ENCODE measurements at regions not wholly inside any gene's neighbourhood (a gene's known extent, or its start where the extent isn't known, plus 50 kb on each side); places are given as distances from the start of the nearest gene placed in this dataset.

DNA sequence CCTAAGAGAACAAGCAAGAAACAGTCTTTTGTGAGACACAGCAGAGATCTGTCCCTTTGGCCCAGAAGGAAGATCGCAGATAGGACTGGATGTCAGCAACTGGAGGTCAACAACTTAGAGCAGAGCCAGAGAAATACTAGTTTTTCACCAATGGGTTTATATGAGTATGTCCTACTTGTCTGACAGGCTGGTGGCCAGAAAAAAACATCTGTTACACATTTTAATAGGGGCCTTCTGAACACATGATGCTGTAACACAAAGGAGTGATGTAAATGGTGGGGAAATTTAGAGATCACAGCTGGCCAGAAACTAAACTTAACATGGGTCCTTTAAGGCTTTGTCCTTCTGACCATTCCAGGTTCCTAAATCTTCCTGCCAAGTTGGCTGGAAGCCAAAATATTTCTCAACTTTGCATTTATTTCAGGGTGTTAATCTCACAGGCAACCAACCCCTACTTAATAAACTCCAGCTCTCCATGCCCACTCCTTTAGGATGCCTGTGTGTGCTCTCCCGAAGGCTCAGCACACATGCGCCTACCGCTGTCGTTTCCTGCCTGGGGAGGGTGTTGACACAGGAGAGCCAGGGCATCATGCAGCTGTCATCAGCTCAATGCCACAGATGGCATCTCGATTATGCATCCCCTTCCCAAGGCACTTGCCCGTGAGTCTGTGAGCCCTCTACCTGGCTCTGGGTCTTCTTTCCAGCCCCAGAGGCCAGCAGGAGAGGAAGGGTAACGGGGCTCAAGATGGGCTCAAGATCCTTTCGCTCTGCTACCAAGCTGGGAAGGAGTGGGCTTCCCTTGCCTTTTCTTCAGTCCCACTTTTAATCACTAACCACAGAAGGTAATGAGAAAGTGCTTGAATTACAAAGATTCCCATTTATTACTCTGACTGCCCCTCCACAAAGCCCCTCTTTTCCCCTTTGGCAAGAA, 252.5 kb downstream of the ETAA1 start:
- DNase-seq (ENCODE audit: extremely low spot score, insufficient read length, low read depth) (no peak), FAIRE-seq (no peak)

DNA sequence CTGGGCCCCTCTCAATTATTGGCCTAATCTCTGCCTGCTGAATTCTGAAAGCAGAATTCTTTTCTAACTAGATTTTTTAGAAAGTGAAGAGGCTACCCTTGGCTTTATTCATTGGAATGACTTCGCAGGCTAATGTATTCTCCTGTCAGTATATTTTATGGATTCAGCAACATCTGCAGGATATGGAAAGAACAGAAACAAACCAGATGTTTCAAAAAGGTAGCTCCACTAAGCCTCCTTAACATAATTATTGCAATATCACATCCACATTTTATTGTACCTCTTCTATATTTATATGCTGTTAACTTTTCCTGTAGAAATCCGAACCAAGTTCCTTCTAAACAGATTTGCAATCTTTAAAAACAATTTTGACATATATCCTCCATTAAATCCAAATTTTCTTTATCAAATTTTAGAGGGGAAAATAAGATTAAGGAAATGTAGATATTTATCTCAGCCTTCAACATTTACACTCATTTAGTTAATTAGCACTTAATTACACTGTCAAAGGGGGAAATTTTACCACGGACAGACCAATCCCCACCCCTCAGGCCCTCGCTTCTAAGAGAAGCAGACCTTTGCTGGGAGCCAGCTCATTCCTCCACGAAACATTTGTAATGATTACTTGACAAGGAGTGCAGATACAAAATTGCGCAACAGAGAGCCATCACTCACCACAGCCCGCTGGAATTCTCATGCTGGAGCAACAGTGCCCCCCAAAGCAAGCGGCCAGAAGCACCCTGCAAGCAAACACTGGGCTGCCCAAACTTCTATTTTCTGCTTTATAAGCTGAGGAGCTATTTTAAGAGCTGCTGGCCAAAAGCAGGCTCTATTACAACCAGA, 253.4 kb downstream of the ETAA1 start:
- no peak for FAIRE-seq

DNA sequence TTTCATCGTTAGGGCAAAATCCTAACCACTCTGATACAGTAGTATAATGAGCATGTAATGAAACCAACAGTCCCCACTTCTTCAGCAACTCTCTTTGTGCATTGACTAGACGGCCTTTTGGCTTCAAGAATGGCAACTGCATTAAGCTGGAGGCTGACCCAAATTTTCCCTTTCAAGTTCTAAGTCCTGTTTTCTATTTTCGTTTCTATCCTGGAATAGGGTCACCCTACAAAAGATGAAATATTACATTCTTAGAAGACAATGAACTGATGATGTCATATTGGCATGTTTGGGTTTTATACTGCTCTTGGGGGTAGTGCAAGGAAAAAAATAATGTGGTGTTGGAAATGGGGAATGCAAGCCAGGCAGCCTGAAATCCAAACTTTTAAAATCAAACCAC, 254.4 kb downstream of the ETAA1 start:
- DNase-seq (ENCODE audit: extremely low spot score, insufficient read length, low read depth) = no peak
- no peak for FAIRE-seq

More for the DNA sequence above, 253.4 kb downstream of the ETAA1 start:
- DNase-seq (ENCODE audit: extremely low spot score, insufficient read length, low read depth) = no peak

DNA sequence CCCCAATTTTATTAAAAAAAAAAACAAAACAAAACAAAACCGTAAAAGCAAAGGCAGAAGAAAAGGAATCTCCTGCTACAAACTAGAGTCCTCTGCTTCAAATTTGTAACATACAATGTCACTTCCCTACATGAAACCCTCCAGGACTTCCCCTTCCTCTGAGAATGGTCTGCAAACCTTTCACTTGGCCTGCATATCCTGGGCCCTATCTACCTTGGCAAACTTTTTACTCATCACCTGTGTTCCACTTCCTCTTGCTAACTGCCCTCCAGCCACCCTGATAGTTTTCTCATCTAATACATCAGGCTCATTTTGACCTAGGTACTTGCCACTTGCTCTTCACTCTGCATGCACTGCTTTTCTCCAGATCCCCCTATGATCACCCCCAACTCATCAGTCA, 255.5 kb downstream of the ETAA1 start:
- FAIRE-seq = no peak

DNA sequence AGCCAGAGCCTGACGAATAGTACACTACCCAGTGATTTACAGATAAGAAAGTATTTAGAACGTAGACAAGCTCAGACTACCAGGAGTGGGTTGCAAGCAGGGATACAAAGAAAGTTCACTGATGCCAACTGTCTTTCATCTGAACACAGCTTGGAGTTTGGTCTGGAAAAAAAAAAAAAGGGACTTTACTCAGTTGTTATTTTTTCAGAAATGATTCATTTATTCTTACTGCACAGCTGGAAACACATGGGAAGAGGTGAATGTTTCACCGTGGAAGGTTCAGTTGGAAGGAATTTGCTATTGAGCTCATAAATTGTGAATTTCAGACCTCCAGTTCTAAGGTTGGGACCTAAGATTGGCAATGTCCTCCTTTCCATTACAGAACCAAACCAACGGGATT, 259.7 kb downstream of the ETAA1 start:
- DNase-seq (ENCODE audit: extremely low spot score, insufficient read length, low read depth) = no peak
- no peak for FAIRE-seq

More for the DNA sequence above, 255.5 kb downstream of the ETAA1 start:
- DNase-seq (ENCODE audit: extremely low spot score, insufficient read length, low read depth) = no peak

DNA sequence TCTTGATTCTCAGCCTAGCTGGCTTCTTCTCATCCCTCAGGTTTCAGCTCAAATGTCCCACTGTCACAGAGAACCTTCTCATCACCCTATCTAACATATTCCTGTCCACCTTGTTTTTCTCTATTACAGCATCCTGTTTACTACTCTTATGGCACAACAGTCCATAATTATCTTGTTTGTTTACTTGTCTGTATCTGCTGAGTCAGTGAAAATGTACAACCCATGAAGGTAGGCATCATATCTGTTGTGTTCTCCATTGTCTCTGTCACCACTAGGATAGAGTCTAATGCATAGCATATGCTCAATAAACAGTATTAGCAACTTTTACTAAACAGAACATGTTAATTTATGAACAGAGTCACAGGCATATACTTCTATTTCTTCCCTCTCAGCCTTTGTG, 261.7 kb downstream of the ETAA1 start:
- no peak for FAIRE-seq
- no peak for DNase-seq (ENCODE audit: extremely low spot score, insufficient read length, low read depth)

DNA sequence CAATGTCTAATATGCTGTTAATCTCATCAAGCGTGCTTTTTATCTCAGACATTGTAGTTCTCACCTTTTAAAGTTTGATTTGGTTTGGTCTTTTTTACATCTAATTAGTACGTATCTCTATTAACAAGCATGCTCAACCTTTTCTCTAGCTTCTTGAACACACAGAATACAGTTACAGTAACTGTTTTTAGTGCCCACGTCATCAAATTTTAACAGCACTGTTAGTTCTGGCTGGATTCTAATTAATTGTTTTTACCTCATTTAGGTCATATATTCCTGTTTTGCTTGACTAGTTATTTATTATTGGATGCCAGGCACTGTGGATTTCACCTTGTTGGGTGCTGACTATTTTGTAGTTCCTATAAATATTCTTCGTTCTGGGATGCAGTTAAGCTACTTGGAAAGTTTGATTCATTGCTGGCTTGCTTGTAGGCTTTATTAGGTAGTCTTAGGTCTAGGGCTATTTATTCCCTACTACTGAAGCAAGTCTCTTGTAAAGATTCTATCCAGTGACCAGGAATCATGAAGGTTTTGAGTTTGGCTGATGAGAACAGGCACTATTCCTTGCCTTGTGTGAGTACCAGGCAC, 263.0 kb downstream of the ETAA1 start:
- FAIRE-seq (no peak), DNase-seq (ENCODE audit: extremely low spot score, insufficient read length, low read depth) (no peak)

DNA sequence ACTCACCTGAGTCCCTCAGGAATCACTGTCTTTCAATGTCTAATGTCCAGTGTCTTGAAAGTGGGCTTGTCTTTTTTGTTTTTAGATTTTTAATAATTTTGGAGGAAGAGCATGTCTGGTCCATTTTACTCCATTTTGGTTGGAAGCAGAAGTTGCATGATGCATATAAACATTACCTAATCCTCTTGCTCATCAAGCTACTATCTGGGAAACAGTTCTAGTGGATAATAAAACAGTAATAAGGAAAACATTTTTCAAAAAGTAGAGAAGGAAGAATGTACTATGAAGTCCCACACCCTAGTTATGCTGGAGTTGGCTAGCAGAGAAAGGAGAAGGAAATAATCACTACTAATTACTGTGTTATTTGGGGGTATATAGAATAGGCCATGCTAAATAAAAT, 263.7 kb downstream of the ETAA1 start:
- FAIRE-seq = no peak
- no peak for DNase-seq (ENCODE audit: extremely low spot score, insufficient read length, low read depth)

DNA sequence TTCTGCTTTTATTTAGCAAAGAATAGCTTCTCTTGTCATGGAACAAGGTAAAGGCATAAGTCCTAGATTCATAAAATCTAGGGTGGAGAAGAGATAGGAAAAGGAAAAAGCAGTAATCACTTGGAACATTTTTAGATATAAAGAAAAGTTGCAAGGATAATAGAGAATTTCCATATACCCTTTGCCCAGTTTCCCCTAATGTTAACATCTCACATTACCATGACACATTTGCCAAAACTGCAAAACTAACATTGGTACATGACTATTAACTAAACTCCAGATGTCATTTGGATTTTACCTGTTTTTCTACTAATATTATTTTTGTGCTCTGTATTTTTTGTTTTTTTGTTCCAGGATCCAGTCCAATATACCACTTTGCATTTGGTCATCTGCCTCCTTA, 265.1 kb downstream of the ETAA1 start:
- no peak for FAIRE-seq
- no peak for DNase-seq (ENCODE audit: extremely low spot score, insufficient read length, low read depth)

DNA sequence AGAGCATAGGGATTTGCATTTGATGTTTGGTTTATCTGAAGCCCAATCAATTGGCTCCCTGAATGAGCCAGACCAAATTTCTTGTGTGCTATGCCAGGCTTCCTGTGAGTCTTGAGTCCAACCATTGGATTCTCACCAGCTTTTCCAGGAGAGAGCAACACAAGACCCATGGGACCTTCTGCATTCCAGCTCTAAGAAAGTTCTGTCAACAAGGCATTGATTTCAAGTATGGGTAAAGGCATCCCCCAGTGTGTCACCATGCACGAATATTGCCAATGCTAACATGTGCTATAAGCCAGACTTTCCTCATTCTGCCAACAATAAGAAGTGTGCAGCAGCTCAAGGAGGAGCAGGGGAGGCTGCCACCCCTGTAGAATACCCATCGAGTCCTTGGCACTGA, 266.6 kb downstream of the ETAA1 start:
- DNase-seq (ENCODE audit: extremely low spot score, insufficient read length, low read depth) = no peak
- FAIRE-seq = no peak

DNA sequence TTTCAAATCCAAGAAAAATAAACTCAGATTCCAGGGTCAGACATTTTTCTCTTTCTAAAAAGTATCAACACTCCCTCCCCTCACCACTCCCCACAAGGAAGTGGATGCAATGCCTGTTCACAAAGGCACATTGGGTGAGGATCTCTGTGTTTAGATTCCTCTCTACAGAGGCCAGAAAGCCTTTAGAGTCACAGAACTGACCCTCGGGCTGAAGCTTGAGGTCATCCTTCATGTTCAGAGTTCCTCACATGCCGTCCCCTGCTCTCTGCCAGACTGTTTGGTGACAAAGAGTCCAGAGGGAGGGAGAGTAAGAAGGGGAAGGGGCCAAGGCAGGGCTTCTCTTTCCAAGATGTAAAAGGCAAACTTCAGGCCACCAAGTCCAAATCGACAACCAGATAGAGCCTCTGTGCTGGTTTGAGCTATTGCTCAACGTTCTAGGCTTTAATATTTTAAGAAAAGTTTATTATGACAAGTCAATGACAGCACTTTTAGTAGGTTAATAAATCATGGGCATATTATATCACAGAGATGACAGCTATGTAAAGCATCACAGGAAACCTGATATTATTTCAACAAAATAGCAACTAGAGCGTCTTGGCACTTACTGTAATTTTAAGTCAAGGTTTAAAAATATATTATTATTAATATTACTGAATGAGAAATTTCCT, 269.4 kb downstream of the ETAA1 start:
- DNase-seq (ENCODE audit: extremely low spot score, insufficient read length, low read depth) (no peak), FAIRE-seq (no peak)

DNA sequence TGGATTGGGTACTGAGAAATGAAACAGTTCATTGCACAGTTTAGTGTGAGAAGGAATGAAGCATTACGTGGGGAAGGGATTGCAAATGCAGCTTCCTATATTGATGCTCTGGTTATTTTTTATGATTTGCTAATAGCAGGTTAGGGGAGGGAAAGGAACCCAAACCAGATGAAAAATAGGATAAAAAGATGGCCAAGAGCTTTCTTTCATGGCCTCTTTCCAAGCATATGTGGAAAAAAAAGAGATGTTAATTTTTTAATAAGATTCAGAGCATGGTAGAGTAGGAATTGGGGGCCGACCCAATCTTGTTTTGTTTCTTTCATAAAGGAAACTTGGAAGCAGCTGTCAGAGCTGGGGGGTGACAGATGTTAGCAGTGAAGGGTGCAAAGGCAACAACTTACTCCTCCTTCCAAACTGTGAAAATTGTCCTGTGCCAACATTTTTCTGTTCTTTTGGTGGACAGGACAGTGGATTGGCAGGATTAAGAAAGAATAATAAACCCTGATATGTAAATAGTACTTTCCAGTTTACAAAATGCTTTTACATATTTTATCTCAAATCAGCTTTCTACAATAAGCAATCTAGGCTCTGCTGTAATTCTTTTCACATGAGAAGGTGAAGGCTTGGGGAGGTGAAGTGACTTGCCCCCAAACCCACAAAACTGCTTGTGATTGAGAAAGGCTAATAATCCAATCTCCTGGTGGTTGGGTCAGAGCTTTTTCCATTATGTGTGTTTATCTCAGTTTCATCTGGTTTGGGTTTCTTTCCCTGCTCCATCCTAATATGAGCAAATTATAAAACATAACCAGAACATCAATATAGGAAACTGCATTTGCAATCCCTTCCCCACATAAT, 270.1 kb downstream of the ETAA1 start:
- DNase-seq (ENCODE audit: extremely low spot score, insufficient read length, low read depth) = no peak
- FAIRE-seq = no peak

DNA sequence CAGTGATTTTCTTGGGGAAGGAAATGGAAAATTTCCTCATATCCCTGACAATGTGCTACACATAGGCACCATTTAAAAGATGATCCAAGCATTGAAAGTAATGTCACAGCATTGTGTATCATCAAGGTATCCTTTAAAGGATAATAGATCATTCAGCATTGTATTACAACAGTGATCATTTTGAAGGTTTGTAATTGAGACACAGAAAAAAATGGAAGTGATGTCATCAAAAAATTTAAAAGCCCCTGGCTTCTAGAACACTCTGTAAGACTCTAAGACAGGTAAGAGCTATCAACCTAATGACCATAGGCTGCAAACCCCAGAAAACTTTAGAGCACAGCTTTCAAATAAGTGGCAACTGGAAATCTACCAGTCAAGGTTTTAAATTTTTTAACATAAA, 271.4 kb downstream of the ETAA1 start:
- FAIRE-seq (no peak), DNase-seq (ENCODE audit: extremely low spot score, insufficient read length, low read depth) (no peak)

DNA sequence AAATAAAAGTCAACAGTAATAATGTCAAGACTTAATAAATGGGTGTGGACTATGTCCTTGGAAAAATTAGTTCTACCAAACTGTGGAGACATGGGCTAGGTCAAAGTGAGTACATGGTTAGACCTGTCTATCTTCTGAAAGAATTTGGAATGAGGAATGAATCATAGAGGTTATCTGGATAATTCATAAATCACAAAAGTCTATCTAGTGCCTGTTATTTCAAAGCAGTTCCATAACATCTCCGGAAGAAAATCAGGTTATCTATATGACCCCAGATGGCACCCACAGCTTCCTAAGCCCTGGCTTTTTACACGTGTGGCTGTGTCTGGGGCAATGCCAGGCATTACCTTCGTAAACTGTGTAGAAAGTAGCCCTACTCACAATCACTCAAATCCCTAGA, 272.0 kb downstream of the ETAA1 start:
- no peak for DNase-seq (ENCODE audit: extremely low spot score, insufficient read length, low read depth)
- no peak for FAIRE-seq

DNA sequence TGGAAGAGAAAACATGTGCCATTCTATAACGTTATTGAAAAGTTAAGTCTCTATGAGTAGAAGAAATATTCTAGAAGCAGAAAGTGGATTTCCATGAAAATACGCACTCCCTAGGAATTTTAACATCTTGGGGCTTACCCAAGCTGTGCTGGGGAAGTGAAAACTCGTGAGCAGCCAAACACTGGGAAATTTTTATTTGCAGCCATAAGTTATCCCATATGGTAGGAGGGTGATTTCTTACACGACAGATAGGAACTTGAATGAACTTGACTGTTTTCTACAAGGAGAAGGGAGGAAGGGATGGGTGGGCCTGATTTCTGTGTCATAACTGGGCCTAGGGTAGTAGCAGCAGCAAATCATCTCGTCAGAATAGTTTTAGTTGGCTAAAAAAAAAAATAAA, 272.6 kb downstream of the ETAA1 start:
- FAIRE-seq = no peak
- DNase-seq (ENCODE audit: extremely low spot score, insufficient read length, low read depth) = no peak

DNA sequence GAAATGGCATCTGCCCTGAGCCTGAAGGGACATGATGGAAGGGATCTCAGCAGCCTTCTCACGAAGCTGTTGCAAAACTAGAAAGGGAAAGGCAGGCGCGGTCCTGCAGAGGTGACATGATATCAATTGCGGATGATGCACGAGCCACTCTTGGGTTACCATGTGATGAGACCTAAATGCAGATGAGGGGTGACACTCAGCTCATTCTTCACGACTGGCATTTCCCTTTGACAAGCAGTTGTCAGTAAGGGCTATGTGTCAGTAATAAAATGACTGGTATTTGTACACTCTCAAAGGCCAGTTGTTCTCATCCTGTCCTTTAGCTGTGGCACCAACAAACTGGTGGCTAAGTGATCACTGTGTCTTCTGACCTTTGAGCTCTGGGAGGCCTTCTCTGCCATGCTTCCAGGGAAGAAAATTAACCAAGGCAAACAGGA, 273.6 kb downstream of the ETAA1 start:
- FAIRE-seq (no peak), DNase-seq (ENCODE audit: extremely low spot score, insufficient read length, low read depth) (no peak)

DNA sequence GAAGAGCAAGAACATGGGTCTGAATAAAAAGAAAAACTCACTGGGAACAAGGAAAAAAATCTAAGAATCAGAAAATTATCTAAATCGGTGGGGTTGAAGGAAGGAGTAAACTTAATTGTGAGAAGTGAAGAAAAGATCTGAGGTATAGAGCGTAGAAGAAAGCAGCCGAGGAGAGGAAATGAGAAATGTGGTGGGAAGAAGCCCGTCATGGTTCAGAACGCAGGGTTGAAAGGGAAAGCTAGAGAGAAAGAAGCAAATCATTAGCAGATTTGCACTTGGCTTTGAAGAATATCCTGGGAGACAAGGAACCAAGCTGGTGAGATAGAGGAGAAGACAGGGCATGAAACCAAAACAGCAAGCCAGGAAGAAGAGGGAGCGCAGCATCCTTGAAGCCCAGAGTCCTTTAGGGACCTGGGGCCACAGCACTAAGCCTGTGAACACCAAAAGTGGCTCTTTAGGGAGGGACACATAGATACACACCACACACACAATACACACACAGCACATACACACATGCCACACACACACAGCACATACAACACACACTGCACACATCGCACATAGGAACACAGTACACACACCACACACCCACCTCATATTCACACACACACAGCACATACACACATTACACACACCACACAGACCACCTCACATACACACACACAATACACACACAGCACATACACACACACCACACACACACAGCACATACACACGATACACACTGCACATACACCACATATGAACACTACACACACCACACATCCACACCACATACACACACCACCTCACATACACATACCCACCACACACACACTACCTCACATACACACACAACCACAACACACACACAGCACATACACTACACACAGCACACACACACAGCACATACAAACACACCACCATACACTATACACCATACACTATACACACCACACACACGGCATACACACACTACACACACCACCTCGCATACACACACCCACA, 274.6 kb downstream of the ETAA1 start:
- FAIRE-seq = peak; percentile 42

DNA sequence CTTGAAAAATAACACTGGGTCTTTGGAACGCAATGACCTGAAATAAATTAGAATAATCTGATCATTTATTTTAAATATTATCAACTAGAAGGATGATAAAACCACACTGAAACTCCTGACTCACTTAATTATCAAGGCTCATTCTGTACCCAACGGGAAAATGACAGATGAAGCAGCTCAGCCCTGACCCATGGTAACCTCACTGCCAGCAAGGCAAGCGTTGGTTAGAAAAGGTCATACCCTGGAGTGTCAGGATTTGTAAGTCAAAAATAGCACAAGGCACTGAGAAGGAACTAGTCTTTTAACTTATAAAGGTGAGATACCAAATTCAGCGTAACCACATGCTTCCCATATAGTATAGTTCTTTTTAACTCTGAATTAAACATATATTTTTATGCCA, 277.5 kb downstream of the ETAA1 start:
- DNase-seq (ENCODE audit: extremely low spot score, insufficient read length, low read depth) (no peak), FAIRE-seq (no peak)

More for the DNA sequence above, 274.6 kb downstream of the ETAA1 start:
- no peak for DNase-seq (ENCODE audit: extremely low spot score, insufficient read length, low read depth)

Measured in GM18507 (cell line).